HG03469 (cell line): ENCODE measurements at regions not wholly inside any gene's neighbourhood (a gene's known extent, or its start where the extent isn't known, plus 50 kb on each side); places are given as distances from the start of the nearest gene placed in this dataset.
"Not testable (repeated sequence)": the region's sequence is repeated elsewhere in the genome, so short reads cannot be mapped to it uniquely, and the experiment has no call there.

ENCODE experiments used
- ATAC-seq: cut with Tn5 transposase; IDR thresholded peaks from one replicate; pipeline ENCODE4 v1.9.1; 2021; ENCODE audit warnings: mild to moderate bottlenecking, moderate library complexity, moderate number of reproducible peaks; ENCODE audit not compliant: unreplicated experiment

DNA sequence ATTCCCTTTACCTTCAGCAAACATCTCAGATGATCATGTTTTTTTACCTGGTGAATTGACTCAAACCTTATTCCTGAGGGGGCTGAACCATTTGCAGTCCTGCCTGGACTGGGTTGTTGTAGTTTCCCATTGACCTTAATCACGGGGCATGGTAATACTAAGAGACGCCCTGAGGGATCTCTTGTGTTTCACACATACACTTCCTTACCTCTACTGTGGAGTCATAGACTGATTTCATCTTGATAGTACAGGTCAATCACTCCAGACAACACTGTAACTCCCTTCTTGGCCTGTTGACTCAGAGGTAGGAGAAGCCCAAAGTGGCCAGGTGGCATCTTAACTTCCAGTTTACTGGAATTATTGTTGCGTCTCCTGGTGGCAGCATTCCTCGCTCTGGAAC lies 1064.0 kb upstream of the PCDH10 start:
- ATAC-seq: no peak

DNA sequence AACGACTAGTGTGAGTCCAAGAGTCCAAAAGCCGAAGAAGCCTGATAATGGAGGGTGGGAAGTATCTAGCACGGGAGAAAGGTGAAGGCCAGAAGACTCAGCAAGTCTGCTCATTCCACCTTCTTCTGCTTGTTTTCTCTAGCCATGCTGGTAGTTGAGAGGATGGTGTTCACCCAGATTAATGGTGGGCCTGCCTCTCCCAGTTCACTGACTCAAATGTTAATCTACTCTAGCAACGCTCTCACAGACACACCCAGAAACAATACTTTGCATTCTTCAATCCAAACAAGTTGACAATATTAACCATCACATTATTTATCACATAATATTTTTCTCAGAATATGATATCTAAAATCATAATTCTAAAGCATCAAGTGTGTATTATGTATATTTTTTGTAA lies 1055.1 kb upstream of the PCDH10 start:
- no peak for ATAC-seq

GRCh38 chr4:132097041-132097440 lies 1052.1 kb upstream of the PCDH10 start:
- no peak for ATAC-seq

GRCh38 chr4:132101526-132101925 lies 1047.6 kb upstream of the PCDH10 start:
- ATAC-seq: no peak

DNA sequence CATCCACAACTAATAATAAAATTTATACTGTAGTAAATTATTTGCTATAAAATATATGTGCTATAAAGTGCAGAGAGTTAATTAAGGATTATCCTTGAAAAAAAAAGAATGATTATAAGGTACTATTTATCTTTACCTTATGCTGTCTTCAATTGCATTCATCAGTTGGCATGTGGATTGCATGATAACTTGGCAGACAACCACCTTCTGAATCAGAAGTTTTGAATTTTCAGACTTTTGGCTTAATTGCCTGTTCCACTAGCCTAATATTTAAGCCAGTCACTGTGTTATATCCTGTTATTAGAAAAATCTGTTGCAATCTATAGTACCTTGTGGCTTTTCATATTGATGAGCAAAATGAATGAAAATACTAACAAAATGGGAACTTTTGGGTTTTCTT lies 1040.3 kb upstream of the PCDH10 start:
- no peak for ATAC-seq

- no peak for ATAC-seq
Measured at GRCh38 chr4:132114885-132115284, 1034.2 kb upstream of the PCDH10 start.

- not testable (repeated sequence) for ATAC-seq
Measured at GRCh38 chr4:132122741-132123140, 1026.4 kb upstream of the PCDH10 start.

GRCh38 chr4:132123870-132124623 lies 1025.0 kb upstream of the PCDH10 start:
- ATAC-seq: peak; percentile 56

DNA sequence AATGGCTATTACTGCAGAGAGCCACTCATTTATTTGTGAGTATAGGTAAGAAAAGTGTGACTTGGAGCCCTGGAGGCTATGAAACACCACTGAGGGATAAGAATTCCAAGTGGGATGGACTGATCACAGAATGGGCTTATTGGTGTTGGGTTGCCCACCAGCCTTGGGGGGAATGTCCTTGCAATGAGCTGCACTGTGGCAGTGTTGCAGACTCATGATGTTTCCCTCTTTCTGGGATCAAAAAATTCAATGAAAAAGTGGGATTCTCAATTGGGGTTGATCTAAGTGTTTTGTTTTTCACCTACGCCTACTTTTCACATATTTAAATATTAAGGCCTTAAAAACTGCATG lies 1024.5 kb upstream of the PCDH10 start:
- no peak for ATAC-seq

DNA sequence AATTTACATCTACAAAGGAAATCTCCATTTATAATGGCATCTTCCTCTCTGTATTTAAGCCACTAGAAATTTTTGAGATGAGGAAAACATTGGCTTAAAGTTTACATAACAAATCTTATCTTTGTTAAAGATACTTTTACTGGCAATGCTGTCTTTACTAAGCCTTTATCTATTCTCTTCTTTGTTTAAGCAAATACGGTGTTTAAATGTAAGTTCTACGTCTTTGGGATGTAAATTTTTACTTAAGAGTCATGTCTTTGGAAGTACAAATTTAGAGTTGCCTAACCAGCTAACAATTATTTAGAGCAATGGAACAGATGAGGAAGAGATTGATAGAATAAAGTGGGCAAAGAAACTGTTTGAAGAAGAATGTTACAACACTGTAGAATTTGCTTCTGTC lies 1024.0 kb upstream of the PCDH10 start:
- ATAC-seq: no peak

DNA sequence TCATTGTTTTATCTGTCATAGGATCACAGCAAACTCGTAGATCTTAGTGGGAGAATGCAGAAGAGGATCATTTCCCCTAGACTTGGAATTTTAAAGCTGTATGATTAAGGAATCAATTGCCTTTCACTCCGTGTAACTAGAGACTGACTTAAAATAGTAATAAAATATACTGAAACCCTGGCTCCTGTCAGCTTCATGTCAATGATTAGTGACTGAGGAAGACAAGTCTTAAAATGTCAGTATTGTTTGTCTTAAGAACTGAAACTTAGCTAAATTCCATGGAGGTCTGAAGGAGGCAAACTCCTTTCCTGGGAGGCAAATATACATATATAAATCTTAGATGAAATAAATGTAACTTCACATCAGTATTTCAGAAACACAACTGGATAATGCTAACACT lies 1016.7 kb upstream of the PCDH10 start:
- no peak for ATAC-seq

- no peak for ATAC-seq
Measured at GRCh38 chr4:132169660-132170059, 979.4 kb upstream of the PCDH10 start.

DNA sequence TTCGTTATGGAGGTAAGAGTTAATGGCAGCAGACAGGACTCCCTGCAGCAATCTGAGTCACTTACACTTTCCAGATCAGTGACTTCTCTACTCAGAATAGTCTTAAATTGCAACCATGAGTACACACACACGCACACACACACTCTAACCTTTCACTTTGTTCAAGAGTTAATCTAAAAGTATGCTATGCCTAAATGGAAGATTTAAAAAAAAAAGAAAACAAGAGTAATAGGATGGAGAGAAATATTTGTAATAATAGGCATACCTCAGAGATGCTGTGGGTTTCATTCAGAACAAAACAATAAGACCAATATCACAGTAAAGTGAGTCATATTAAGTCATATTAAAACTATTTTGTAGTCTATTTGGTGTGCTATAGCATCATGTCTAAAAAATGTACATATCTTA lies 969.1 kb upstream of the PCDH10 start:
- ATAC-seq: no peak

DNA sequence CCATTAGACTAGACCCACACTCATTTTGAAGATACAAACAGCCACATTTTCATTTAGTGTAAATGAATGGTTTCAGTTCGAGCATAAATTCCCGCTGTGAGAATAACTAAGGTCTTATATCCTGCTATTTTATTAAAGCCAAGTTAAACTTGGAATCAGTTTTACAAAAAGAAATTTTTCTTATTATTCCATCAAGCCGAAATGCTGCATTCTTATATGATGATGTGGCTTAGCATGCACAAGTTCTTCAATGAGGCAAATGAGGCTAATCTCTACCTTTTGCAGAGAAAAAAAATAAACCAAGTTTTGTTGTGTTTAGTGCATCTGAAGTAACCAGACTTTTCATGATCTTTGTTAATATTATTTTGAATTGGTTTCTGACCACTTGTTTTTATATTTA lies 953.9 kb upstream of the PCDH10 start:
- ATAC-seq: no peak

DNA sequence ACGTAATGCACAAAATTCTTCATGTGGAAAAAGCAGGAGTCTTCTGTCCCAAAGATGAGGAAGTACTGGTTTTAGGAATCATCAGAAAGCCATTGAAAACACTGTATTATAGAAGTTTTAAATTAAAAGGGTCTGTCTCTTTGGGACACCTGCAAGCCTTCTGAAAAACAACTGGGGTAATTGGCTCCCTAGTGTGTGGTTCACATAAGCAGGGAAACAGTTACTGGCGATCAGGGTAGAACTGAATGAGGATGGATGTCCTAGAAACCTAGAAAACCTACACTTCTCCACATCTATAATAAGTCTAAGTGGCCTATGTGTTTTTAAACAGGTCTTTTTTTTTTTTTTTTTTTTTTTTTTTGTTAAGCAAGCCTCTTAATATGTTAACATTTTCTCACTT lies 945.5 kb upstream of the PCDH10 start:
- no peak for ATAC-seq

DNA sequence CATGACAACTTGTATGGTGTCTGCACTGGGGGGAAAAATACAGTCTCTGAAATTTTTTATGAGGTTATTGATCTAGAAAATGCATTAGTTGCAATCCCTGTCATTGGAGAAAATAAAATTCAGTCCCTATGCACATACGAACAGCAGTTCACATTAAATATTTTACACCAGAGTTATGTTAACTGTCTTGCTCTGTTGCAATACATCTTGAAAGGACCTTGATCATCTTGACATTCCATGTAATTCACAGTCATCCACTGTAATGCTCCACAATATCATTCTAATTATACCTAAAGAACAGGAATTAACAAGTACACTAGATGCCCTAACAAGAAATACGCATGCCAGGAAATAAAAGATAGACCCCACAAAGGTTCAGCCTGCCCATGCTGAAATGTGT lies 934.6 kb upstream of the PCDH10 start:
- ATAC-seq: no peak

DNA sequence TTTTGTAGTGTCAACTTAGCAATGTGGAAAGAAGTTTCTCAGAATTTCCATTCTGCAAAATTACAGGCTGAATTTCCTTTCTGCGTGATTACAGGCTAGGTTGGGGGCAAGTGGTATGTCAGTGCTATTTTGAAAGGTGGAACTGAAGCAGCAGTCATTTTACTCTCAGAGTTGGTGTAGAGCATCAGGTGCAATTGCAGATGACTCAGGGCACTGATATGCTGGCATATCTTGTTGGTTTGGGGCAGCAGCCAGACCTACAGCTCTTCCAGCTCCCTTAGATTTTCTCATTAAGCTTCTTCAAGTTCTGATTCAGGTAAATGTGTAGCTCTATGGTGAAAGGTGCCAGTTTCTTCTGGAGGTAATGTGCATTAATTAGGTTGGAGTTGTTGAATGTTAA lies 930.7 kb upstream of the PCDH10 start:
- no peak for ATAC-seq

DNA sequence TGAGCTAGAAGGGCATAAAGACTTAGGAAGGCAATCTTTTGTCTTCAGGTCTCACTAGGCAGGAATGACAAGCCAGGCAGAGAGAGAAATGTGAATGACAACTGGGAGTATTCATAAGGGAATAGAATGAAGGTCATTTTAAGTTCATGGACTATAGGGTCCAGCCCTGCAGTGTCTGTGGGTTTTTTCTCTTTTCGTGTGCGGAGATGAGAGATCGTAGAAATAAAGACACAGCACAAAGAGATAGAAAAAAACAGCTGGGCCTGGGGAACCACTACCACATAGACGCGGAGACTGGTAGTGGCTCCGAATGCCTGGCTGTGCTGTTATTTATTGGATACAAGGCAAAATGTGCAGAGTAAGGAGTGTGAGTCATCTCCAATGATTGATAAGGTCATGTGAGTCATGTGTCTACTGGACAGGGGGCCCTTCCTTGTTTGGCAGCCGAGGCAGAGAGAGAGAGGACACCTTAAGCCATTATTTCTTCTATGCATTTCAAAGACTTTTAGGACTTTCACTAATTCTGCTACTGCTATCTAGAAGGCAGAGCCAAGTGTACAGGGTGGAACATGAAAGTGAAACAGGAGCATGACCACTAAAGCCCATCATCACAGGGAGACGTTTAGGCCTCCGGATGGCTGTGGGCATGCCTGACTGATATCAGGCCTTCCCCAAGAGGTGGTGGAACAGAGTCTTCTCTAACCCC lies 921.8 kb upstream of the PCDH10 start:
- no peak for ATAC-seq

DNA sequence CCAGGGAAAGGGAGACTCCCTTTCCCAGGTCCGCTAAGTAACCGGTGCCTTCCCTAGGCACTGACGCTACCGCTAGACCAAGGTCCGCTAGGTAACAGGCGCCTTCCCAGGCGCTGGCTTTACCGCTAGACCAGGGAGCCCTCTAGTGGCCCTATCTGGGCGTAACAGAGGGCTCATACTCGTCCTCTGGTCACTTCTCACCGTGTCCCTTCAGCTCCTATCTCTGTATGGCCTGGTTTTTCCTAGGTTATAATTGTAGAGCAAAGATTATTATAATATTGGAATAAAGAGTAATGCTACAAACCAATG lies 921.3 kb upstream of the PCDH10 start:
- not testable (repeated sequence) for ATAC-seq

GRCh38 chr4:132228676-132229075 lies 920.4 kb upstream of the PCDH10 start:
- ATAC-seq: no peak

DNA sequence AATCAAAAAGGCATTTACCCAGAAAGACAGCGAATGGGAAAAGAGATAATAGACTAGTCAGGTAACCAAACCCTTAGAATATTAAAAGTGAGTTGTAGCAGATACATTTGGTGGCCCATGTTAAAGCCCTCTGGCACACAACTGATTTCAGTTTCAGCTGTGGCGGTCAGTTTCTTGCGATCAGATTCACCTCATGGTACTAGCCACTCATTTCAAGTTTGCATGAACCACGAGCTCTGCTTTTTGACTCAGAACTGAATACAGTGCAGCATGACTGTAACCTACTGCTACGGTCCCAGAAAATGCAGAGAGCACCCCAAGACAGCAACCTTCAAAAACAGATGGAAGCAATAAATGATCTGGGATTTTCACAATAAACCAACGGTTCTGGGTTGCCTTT lies 919.1 kb upstream of the PCDH10 start:
- ATAC-seq: no peak

GRCh38 chr4:132238697-132239096 lies 910.4 kb upstream of the PCDH10 start:
- ATAC-seq: no peak

GRCh38 chr4:132240081-132240480 lies 909.0 kb upstream of the PCDH10 start:
- ATAC-seq: no peak
